A673 (cell line): ENCODE measurements at regions not wholly inside any gene's neighbourhood (a gene's known extent, or its start where the extent isn't known, plus 50 kb on each side); places are given as distances from the start of the nearest gene placed in this dataset.

ENCODE experiments used
- BruUV-seq: library from RNA; stranded (reverse); fragments of 400-500 nt; replicated peaks from 2 replicates; lab custom pipeline; 2021; lab: Mats Ljungman, UMichigan
- CTCF ChIA-PET: fragments of 300-600 bp; sonication (Branson Sonifier 250); formaldehyde crosslinking; loops from one replicate; lab custom pipeline; 2022; ENCODE audit warnings: antibody characterized with exemption; lab: Charles Lee
- POLR2A ChIA-PET: fragments of 300-600 bp; sonication (Branson Sonifier 250); formaldehyde crosslinking; loops from one replicate; lab custom pipeline; 2022; ENCODE audit warnings: antibody characterized with exemption; ENCODE audit not compliant: low non-redundant PET; lab: Charles Lee
- DNase-seq: peaks from one replicate; pipeline ENCODE4 v3.0.0-alpha.2; 2015; ENCODE audit warnings: low spot score
- H3K27ac ChIP-seq: fragments of 200-600 bp; sonication (generic); 2 replicates; pipeline ENCODE4 v1.5.1; 2016; ENCODE audit warnings: mixed run types, low read depth, mild to moderate bottlenecking, mixed read lengths, antibody characterized with exemption, low read length; ENCODE audit not compliant: poor library complexity, severe bottlenecking
- H3K27me3 ChIP-seq: fragments of 200-600 bp; sonication (generic); replicated peaks from 2 replicates; pipeline ENCODE4 v1.6.1; 2017; ENCODE audit warnings: mixed run types, low read depth, mild to moderate bottlenecking, mixed read lengths, antibody characterized with exemption, low read length; ENCODE audit not compliant: insufficient read depth, poor library complexity
- H3K36me3 ChIP-seq: fragments of 200-600 bp; sonication (generic); 2 replicates; pipeline ENCODE4 v1.6.1; 2016; ENCODE audit warnings: mixed run types, mild to moderate bottlenecking, mixed read lengths, antibody characterized with exemption, low read length; ENCODE audit not compliant: insufficient read depth, poor library complexity, severe bottlenecking
- H3K4me1 ChIP-seq: fragments of 200-600 bp; sonication (generic); 2 replicates; pipeline ENCODE4 v1.6.1; 2017; ENCODE audit warnings: mixed run types, mild to moderate bottlenecking, mixed read lengths, antibody characterized with exemption, low read length; ENCODE audit not compliant: insufficient read depth, poor library complexity, severe bottlenecking
- H3K4me3 ChIP-seq: fragments of 200-600 bp; sonication (generic); 2 replicates; pipeline ENCODE4 v1.5.1; 2016; ENCODE audit warnings: low read depth, mixed run types, mild to moderate bottlenecking, mixed read lengths, low read length; ENCODE audit not compliant: poor library complexity, severe bottlenecking
- H3K9me3 ChIP-seq: fragments of 200-600 bp; sonication (generic); 2 replicates; pipeline ENCODE4 v1.6.1; 2016; ENCODE audit warnings: mixed run types, low read depth, mild to moderate bottlenecking, mixed read lengths, antibody characterized with exemption, low read length; ENCODE audit not compliant: poor library complexity, severe bottlenecking
- EZH2 ChIP-seq: fragments of 200-600 bp; sonication (generic); IDR thresholded peaks from 2 replicates; pipeline ENCODE4 v1.6.1; 2017; ENCODE audit warnings: borderline replicate concordance, low read depth, mild to moderate bottlenecking, mixed read lengths, antibody characterized with exemption, low read length; ENCODE audit not compliant: poor library complexity, severe bottlenecking
- intact Hi-C: fragments of 100-400 bp; cut with micrococcal nuclease; formaldehyde crosslinking; loops from one replicate; pipeline ENCODE4 v1.10.0; 2022; ENCODE audit not compliant: unreplicated experiment
- TF ChIP-seq, protein P1 (sequence below): fragments of 300-800, 200-600 bp; sonication (generic); conservative IDR thresholded peaks from 2 replicates; pipeline ENCODE4 v1.5.1; 2017; ENCODE audit warnings: low read depth, mild to moderate bottlenecking, antibody characterized with exemption, low read length, moderate library complexity, mixed read lengths

DNA sequence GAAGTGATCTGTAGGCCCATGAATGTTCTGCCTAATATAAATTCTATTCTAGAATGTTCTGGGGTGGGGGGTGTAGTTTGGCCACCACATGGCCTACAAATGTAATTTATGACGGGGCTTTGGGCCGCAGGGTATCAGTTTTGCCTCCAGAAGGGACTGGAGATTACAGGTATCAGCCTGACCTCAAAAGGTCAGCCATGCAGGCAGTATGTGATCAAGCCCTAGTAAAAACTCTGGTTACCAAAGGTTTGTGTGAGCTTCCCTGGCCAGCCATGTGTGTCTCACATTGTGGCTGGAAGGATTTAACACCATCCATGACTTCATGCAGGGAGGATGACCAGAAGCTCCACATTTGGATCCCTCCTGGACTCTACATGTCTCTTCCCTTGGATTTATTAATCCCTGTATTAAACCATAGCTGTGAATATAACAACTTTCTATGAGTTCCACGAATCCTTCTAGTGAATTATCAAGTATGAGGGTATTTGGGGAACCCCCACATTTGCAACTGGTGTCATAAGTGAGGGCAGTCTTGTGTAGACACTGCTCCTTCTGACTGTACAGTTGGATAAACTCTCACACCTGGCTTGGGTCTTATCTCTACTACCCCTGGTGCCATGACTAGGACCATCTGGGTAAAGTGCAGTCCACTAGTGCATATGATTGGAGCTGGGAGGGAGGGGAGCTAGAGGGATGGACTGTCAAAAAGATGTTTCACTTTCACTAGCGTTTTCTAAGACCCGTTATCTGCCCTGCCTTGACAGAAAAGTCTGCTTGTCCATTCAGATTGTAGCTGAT, 50.0 kb upstream of the RFX7 start:
- CTCF ChIA-PET = no interaction called here
- TF ChIP-seq EZH2 = no peak
- TF ChIP-seq, protein P1, sequence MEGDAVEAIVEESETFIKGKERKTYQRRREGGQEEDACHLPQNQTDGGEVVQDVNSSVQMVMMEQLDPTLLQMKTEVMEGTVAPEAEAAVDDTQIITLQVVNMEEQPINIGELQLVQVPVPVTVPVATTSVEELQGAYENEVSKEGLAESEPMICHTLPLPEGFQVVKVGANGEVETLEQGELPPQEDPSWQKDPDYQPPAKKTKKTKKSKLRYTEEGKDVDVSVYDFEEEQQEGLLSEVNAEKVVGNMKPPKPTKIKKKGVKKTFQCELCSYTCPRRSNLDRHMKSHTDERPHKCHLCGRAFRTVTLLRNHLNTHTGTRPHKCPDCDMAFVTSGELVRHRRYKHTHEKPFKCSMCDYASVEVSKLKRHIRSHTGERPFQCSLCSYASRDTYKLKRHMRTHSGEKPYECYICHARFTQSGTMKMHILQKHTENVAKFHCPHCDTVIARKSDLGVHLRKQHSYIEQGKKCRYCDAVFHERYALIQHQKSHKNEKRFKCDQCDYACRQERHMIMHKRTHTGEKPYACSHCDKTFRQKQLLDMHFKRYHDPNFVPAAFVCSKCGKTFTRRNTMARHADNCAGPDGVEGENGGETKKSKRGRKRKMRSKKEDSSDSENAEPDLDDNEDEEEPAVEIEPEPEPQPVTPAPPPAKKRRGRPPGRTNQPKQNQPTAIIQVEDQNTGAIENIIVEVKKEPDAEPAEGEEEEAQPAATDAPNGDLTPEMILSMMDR = no peak
- H3K4me1 ChIP-seq = no peaks in the 10 kb centered on the region
- POLR2A ChIA-PET = no interaction called here
- H3K27me3 ChIP-seq = no peaks in the 10 kb centered on the region
- no peaks in the 10 kb centered on the region for H3K36me3 ChIP-seq
- DNase-seq = no peak
- BruUV-seq = no TSS peak
- intact Hi-C loops = no loop called here
- no peak overlapping the region for H3K4me3 ChIP-seq
- no peaks in the 10 kb centered on the region for H3K9me3 ChIP-seq
- no peak overlapping the region for H3K27ac ChIP-seq
